ENCODE measurements at regions not wholly inside any gene's neighbourhood (a gene's known extent, or its start where the extent isn't known, plus 50 kb on each side); places are given as distances from the start of the nearest gene placed in this dataset.

DNA sequence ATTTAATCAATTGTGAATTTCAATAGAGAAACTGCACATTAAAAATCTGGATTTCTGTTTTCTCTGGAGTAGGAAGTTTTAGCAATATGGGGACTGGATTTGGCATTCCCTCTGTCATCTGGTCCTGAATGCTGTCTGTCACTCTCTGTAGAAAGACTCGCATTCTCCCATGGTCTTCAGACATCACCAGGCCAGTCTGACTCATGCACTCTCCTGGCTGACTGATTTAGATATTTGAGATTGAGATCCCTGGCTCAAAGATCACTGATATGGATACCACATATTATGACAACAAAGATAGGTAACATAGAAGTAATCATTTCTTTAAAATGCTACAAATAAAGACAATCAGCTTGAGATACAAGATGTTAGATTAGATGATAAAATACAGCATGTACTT is 524.5 kb downstream of the GALC start:
- Mint-ChIP-seq H3K27me3 (no peaks in the 10 kb centered on the region), H3K4me1 (ENCODE audit: low read depth) (peaks cover 4% of the 10 kb centered on the region), H3K36me3 (ENCODE audit: insufficient read depth) (no peaks in the 10 kb centered on the region), H3K27ac (no peak overlapping the region), H3K4me3 (ENCODE audit: low read depth) (no peak overlapping the region), H3K9me3 (ENCODE audit: low read depth) (peaks cover 5% of the 10 kb centered on the region)
- DNase-seq (ENCODE audit: low spot score, unreplicated experiment) = no peak
- no peak for TF ChIP-seq CTCF (IDR thresholded peaks at IDR 0.05; ENCODE audit: unreplicated experiment)

DNA sequence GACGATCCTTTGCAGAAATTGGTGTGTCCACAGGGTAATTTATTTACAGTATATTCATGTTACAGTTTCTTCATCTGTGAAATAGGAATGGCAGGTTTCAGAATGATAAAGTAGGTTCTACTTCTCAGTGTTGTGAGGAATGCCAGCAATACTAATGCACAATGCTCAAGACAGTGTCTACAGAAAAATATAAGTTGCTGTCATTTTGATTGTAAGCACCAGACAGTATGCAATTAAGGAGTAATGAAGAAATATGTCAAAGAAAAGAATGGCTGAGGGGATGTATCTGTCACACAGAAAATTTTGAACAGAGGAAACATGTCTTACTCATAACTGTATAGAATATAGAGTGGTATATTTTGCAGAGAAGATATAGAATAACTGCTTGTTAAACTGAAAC is 525.4 kb downstream of the GALC start:
- Mint-ChIP-seq H3K4me1 (ENCODE audit: low read depth) (peaks cover 4% of the 10 kb centered on the region), H3K4me3 (ENCODE audit: low read depth) (no peak overlapping the region), H3K27ac (no peak overlapping the region), H3K9me3 (ENCODE audit: low read depth) (peaks cover 8% of the 10 kb centered on the region), H3K36me3 (ENCODE audit: insufficient read depth) (no peaks in the 10 kb centered on the region), H3K27me3 (no peaks in the 10 kb centered on the region)
- no peak for TF ChIP-seq CTCF (IDR thresholded peaks at IDR 0.05; ENCODE audit: unreplicated experiment)
- DNase-seq (ENCODE audit: low spot score, unreplicated experiment) = no peak

- DNase-seq (ENCODE audit: low spot score, unreplicated experiment) = no peak
- no peaks in the 10 kb centered on the region for H3K36me3 Mint-ChIP-seq (ENCODE audit: insufficient read depth)
- H3K9me3 Mint-ChIP-seq (ENCODE audit: low read depth) = peaks cover 8% of the 10 kb centered on the region
- no peak for TF ChIP-seq CTCF (IDR thresholded peaks at IDR 0.05; ENCODE audit: unreplicated experiment)
- H3K27ac Mint-ChIP-seq = no peak overlapping the region
- H3K4me3 Mint-ChIP-seq (ENCODE audit: low read depth) = no peak overlapping the region
- no peaks in the 10 kb centered on the region for H3K27me3 Mint-ChIP-seq
- H3K4me1 Mint-ChIP-seq (ENCODE audit: low read depth) = peaks cover 4% of the 10 kb centered on the region
Measured at GRCh38 chr14:87465770-87466169, 527.2 kb downstream of the GALC start.

GRCh38 chr14:87461704-87462103 is 531.3 kb downstream of the GALC start:
- Mint-ChIP-seq H3K27me3 (no peaks in the 10 kb centered on the region), H3K4me1 (ENCODE audit: low read depth) (peaks cover 4% of the 10 kb centered on the region), H3K27ac (no peak overlapping the region), H3K4me3 (ENCODE audit: low read depth) (no peak overlapping the region), H3K9me3 (ENCODE audit: low read depth) (peaks cover 12% of the 10 kb centered on the region), H3K36me3 (ENCODE audit: insufficient read depth) (no peaks in the 10 kb centered on the region)
- TF ChIP-seq CTCF (IDR thresholded peaks at IDR 0.05; ENCODE audit: unreplicated experiment) = no peak
- no peak for DNase-seq (ENCODE audit: low spot score, unreplicated experiment)

GRCh38 chr14:87457720-87458119 is 535.3 kb downstream of the GALC start:
- no peak for DNase-seq (ENCODE audit: low spot score, unreplicated experiment)
- TF ChIP-seq CTCF (IDR thresholded peaks at IDR 0.05; ENCODE audit: unreplicated experiment) = no peak
- H3K4me1 Mint-ChIP-seq (ENCODE audit: low read depth) = no peaks in the 10 kb centered on the region
- H3K9me3 Mint-ChIP-seq (ENCODE audit: low read depth) = peaks cover 8% of the 10 kb centered on the region
- H3K27me3 Mint-ChIP-seq = no peaks in the 10 kb centered on the region
- H3K27ac Mint-ChIP-seq = no peak overlapping the region
- H3K4me3 Mint-ChIP-seq (ENCODE audit: low read depth) = no peak overlapping the region
- no peaks in the 10 kb centered on the region for H3K36me3 Mint-ChIP-seq (ENCODE audit: insufficient read depth)
